ENCODE measurements at regions not wholly inside any gene's neighbourhood (a gene's known extent, or its start where the extent isn't known, plus 50 kb on each side); places are given as distances from the start of the nearest gene placed in this dataset.

GRCh38 chr6:43984442-43985321 is 142.6 kb downstream of the MRPL14 start:
- TF ChIP-seq, protein P1, sequence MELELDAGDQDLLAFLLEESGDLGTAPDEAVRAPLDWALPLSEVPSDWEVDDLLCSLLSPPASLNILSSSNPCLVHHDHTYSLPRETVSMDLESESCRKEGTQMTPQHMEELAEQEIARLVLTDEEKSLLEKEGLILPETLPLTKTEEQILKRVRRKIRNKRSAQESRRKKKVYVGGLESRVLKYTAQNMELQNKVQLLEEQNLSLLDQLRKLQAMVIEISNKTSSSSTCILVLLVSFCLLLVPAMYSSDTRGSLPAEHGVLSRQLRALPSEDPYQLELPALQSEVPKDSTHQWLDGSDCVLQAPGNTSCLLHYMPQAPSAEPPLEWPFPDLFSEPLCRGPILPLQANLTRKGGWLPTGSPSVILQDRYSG (tag; conservative IDR thresholded peaks at IDR 0.05; ENCODE audit: low read depth) = no peak
- no peak for TF ChIP-seq ZFX (CRISPR knock-in tag; IDR thresholded peaks at IDR 0.05)
- no peak for TF ChIP-seq JUND (IDR thresholded peaks at IDR 0.05; ENCODE audit: borderline replicate concordance, low read depth, low read length)
- no peak for TF ChIP-seq JUND (tag; IDR thresholded peaks at IDR 0.05; ENCODE audit: borderline replicate concordance, low read depth, low read length)
- no peak for TF ChIP-seq POLR3G (IDR thresholded peaks at IDR 0.05; ENCODE audit: extremely low read depth, insufficient read length, insufficient replicate concordance)
- TF ChIP-seq ZNF212 (CRISPR knock-in tag; IDR thresholded peaks at IDR 0.05) = no peak
- no peak for TF ChIP-seq ZBTB33 (CRISPR knock-in tag; IDR thresholded peaks at IDR 0.05)
- TF ChIP-seq TCF15 (CRISPR knock-in tag; IDR thresholded peaks at IDR 0.05) = no peak
- TF ChIP-seq ZKSCAN1 (IDR thresholded peaks at IDR 0.05; ENCODE audit: low read depth, low read length) = no peak

Measured in K562 (cell line).